Smooth muscle cell (in vitro differentiated cells): ENCODE measurements at regions not wholly inside any gene's neighbourhood (a gene's known extent, or its start where the extent isn't known, plus 50 kb on each side); places are given as distances from the start of the nearest gene placed in this dataset.

ENCODE experiments used
- DNase-seq: peaks from one replicate; lab custom pipeline; 2025; ENCODE audit not compliant: unreplicated experiment; lab: John Stamatoyannopoulos, UW
- H2AFZ ChIP-seq: fragments of 200-600 bp; sonication (generic); 2 replicates; pipeline ENCODE4 v1.6.0; 2016; ENCODE audit warnings: antibody characterized with exemption, low read depth, mild to moderate bottlenecking
- H3F3A ChIP-seq: fragments of 200-600 bp; sonication (generic); 2 replicates; pipeline ENCODE4 v1.6.0; 2017; ENCODE audit warnings: antibody characterized with exemption, low read depth
- H3K27ac ChIP-seq: fragments of 200-600 bp; sonication (generic); 2 replicates; pipeline ENCODE4 v1.5.1; 2016; ENCODE audit warnings: low read depth, mild to moderate bottlenecking
- H3K27me3 ChIP-seq: fragments of 200-600 bp; sonication (generic); 2 replicates; pipeline ENCODE4 v1.6.1; 2016; ENCODE audit warnings: low read depth, mild to moderate bottlenecking
- H3K36me3 ChIP-seq: fragments of 200-600 bp; sonication (generic); 2 replicates; pipeline ENCODE4 v1.5.1; 2016; ENCODE audit warnings: low read depth
- H3K4me1 ChIP-seq: fragments of 200-600 bp; sonication (generic); 2 replicates; pipeline ENCODE4 v1.5.1; 2016; ENCODE audit warnings: low read depth
- H3K4me2 ChIP-seq: fragments of 200-600 bp; sonication (generic); 2 replicates; pipeline ENCODE4 v1.6.0; 2016; ENCODE audit warnings: mild to moderate bottlenecking
- H3K4me3 ChIP-seq: fragments of 200-600 bp; sonication (generic); 2 replicates; pipeline ENCODE4 v1.5.1; 2016; ENCODE audit warnings: mild to moderate bottlenecking
- H3K79me2 ChIP-seq: fragments of 200-600 bp; sonication (generic); 2 replicates; pipeline ENCODE4 v1.6.0; 2016; ENCODE audit warnings: low read depth, mild to moderate bottlenecking
- H3K9ac ChIP-seq: fragments of 200-600 bp; sonication (generic); 2 replicates; pipeline ENCODE4 v1.6.0; 2016; ENCODE audit warnings: low read depth
- H3K9me3 ChIP-seq: fragments of 200-600 bp; sonication (generic); replicated peaks from 2 replicates; pipeline ENCODE4 v1.5.1; 2016; ENCODE audit warnings: low read depth
- H4K20me1 ChIP-seq: fragments of 200-600 bp; sonication (generic); 2 replicates; pipeline ENCODE4 v1.6.0; 2016; ENCODE audit warnings: low read depth
- WGBS: methylation state at CpG from one replicate; pipeline ENCODE4 v1.1.7; 2016; ENCODE audit warnings: low lambda C conversion rate; 5-methylcytosine and 5-hydroxymethylcytosine counted together
- TF ChIP-seq, protein P1 (sequence below): fragments of 200-600 bp; sonication (generic); IDR thresholded peaks from 2 replicates; pipeline ENCODE4 v1.5.1; 2017; ENCODE audit warnings: borderline replicate concordance, mild to moderate bottlenecking, antibody characterized with exemption; ENCODE audit not compliant: insufficient read depth, poor library complexity, severe bottlenecking

DNA sequence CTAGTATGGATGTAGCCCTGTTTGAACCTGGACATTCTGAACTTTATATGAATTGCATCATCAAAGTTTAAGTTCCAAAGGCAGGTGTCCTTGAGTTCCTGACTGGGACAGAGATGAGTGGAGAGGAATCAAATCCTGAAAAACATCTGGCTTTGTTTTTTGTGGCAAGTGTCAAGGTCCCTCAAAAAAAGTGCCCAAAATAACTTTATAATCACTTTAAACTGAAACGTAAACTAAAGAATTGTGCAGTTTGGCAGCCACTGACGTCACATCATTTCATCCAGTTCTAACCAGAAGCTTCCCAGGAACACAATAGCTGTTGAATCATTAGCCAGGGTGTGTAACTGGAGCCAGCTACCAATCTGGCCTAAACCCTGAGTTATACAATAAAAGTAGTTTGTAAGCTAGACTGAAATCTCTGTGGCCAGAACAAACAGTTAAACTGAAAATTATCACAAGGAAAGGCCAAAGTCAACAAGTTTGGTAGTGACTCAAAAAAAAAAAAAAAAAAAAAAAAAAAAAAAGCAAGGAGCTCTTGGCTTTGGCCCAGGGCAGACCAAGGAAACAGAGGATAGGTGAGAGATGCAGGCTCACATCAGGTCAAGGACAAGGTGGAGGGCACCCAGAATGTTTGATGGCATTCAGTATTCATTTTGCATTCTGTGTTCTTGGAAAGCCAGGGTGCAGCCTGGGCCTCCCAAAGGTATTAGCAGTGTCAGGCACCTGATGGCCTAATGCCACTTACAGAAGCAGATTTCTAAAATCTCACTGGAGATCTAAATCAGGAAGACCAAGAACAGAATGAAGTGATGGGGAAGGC is 74.3 kb downstream of the TNFSF18 start:
- H3F3A ChIP-seq = no peaks in the 10 kb centered on the region
- H3K9me3 ChIP-seq = no peaks in the 10 kb centered on the region
- H3K9ac ChIP-seq = no peak overlapping the region
- H2AFZ ChIP-seq = no peak overlapping the region
- TF ChIP-seq, protein P1, sequence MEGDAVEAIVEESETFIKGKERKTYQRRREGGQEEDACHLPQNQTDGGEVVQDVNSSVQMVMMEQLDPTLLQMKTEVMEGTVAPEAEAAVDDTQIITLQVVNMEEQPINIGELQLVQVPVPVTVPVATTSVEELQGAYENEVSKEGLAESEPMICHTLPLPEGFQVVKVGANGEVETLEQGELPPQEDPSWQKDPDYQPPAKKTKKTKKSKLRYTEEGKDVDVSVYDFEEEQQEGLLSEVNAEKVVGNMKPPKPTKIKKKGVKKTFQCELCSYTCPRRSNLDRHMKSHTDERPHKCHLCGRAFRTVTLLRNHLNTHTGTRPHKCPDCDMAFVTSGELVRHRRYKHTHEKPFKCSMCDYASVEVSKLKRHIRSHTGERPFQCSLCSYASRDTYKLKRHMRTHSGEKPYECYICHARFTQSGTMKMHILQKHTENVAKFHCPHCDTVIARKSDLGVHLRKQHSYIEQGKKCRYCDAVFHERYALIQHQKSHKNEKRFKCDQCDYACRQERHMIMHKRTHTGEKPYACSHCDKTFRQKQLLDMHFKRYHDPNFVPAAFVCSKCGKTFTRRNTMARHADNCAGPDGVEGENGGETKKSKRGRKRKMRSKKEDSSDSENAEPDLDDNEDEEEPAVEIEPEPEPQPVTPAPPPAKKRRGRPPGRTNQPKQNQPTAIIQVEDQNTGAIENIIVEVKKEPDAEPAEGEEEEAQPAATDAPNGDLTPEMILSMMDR = no peak
- H3K4me3 ChIP-seq = no peak overlapping the region
- no peak for DNase-seq
- no peaks in the 10 kb centered on the region for H3K36me3 ChIP-seq
- H3K27me3 ChIP-seq = no peaks in the 10 kb centered on the region
- 64% methylated on average over 2 of the region's 2 CpGs for WGBS
- no peaks in the 10 kb centered on the region for H4K20me1 ChIP-seq
- no peaks in the 10 kb centered on the region for H3K4me1 ChIP-seq
- H3K27ac ChIP-seq = no peak overlapping the region
- H3K79me2 ChIP-seq = no peaks in the 10 kb centered on the region
- H3K4me2 ChIP-seq = no peak overlapping the region

DNA sequence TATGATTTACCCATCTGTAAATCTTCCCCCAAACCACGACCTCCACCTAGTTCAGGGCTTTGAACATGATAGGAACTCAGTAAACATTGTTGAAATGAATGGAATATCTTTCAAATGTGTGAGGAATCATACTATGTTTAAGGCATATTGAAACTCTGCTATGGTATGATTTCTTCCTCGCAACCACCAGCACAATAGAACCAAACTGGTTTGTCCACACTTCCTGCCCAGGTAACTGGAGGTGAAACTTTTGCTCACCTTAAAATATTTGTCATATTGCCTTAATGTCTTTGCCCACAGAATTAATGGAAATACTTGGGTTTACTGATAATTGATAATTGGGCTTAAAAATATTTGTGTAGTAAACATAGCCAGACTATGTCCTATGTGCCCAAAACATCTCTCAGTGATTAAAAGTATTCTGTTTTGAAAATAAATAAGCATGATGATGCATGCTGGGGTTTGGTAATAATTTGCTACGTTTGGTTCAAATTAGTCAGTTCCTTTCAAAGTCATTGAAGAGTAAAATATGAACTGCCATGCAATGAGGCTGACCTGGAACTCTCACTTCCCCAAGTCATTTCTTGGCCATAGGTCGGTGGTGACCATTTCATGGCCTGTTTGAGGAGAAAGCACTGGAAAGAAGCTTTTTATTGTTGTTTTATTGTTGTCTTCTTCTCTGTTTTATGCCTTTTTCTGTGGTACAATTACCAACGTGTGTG is 73.3 kb downstream of the TNFSF18 start:
- TF ChIP-seq, protein P1 = no peak
- H3K4me1 ChIP-seq = no peaks in the 10 kb centered on the region
- no peak for DNase-seq
- no peaks in the 10 kb centered on the region for H3F3A ChIP-seq
- no peak overlapping the region for H3K4me3 ChIP-seq
- H3K27me3 ChIP-seq = no peaks in the 10 kb centered on the region
- no peak overlapping the region for H2AFZ ChIP-seq
- no peaks in the 10 kb centered on the region for H3K79me2 ChIP-seq
- no peak overlapping the region for H3K27ac ChIP-seq
- no peaks in the 10 kb centered on the region for H3K9me3 ChIP-seq
- H4K20me1 ChIP-seq = no peaks in the 10 kb centered on the region
- H3K36me3 ChIP-seq = no peaks in the 10 kb centered on the region
- 78% methylated on average over 5 of the region's 5 CpGs for WGBS
- no peak overlapping the region for H3K9ac ChIP-seq
- H3K4me2 ChIP-seq = no peak overlapping the region

DNA sequence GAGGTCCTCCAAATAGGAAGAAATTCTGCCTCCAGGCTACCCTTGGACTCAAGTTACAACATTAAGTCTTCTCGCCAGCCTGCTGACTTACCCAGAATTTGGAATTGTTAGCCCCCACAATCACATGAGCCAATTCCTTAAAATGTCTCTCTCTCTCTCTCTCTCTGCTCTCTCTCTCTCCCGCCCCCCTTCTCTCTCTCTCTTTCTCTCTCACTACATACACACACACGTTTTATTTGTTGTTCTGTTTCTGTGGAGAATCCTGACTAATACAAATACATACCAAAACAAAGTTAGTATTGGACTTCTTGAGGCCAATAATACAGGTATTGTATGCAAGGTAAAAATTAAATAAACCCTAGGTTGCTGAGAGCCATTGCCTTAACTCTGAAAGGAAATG is 72.1 kb downstream of the TNFSF18 start:
- H2AFZ ChIP-seq = no peak overlapping the region
- no peak overlapping the region for H3K4me2 ChIP-seq
- no peak overlapping the region for H3K27ac ChIP-seq
- no peaks in the 10 kb centered on the region for H3K9me3 ChIP-seq
- 80% methylated on average over 3 of the region's 3 CpGs for WGBS
- H3K4me3 ChIP-seq = no peak overlapping the region
- TF ChIP-seq, protein P1 = no peak
- H3K36me3 ChIP-seq = no peaks in the 10 kb centered on the region
- H3K4me1 ChIP-seq = no peaks in the 10 kb centered on the region
- no peaks in the 10 kb centered on the region for H3F3A ChIP-seq
- H3K79me2 ChIP-seq = no peaks in the 10 kb centered on the region
- H3K27me3 ChIP-seq = no peaks in the 10 kb centered on the region
- no peak for DNase-seq
- H3K9ac ChIP-seq = no peak overlapping the region
- no peaks in the 10 kb centered on the region for H4K20me1 ChIP-seq
